Sigmoid colon (tissue), 6 donors: ENCODE measurements at regions not wholly inside any gene's neighbourhood (a gene's known extent, or its start where the extent isn't known, plus 50 kb on each side); places are given as distances from the start of the nearest gene placed in this dataset.
"Not testable (repeated sequence)": the region's sequence is repeated elsewhere in the genome, so short reads cannot be mapped to it uniquely, and the experiment has no call there.

Experiments used
- DNase-seq: peaks from one replicate; pipeline ENCODE4 v3.0.0-alpha.2; 2019
- H3K27ac ChIP-seq, 4 donors: fragments of 200-600 bp; sonication (generic); one replicate each; pipeline ENCODE4 v1.5.1; 2016 to 2019; ENCODE audit warnings: mild to moderate bottlenecking in 1 of 4
- H3K27me3 ChIP-seq, 3 donors: fragments of 200-600 bp; sonication (generic); one replicate each; pipeline ENCODE4 v1.5.1; 2019; ENCODE audit warnings: mild to moderate bottlenecking in 1 of 3
- H3K36me3 ChIP-seq, 4 donors: fragments of 200-600 bp; sonication (generic); one replicate each; pipeline ENCODE4 v1.5.1; 2016 to 2019
- H3K4me1 ChIP-seq, 4 donors: fragments of 200-600 bp; sonication (generic); one replicate each; pipeline ENCODE4 v1.5.1; 2017 to 2019
- H3K4me3 ChIP-seq, 4 donors: fragments of 200-600 bp; sonication (generic); one replicate each; pipeline ENCODE4 v1.5.1; 2017 to 2019; ENCODE audit warnings: mild to moderate bottlenecking in 2 of 4, moderate library complexity in 1 of 4
- H3K9me3 ChIP-seq, 4 donors: fragments of 200-600 bp in 3 of 4; sonication (generic) in 3 of 4; one replicate each; pipeline versions ENCODE4 v1.5.1 to v1.6.1; 2013 to 2019
- WGBS, 2 donors: extraction: QIAGEN DNeasy Blood & Tissue Kit; methylation state at CpG; one replicate each; pipeline ENCODE4 v1.1.7; 2013; 5-methylcytosine and 5-hydroxymethylcytosine counted together
- intact Hi-C: fragments of 100-400 bp; cut with DNase I; formaldehyde crosslinking; loops from one replicate; pipeline ENCODE4 v1.15.1; 2023
- donor health status: healthy with polysubstance abuse.
- donor health status: healthy.

GRCh38 chr16:16521239-16522002, 142.5 kb downstream of the NPIPA7 start:
- DNase-seq, H3K4me1 ChIP-seq, H3K9me3 ChIP-seq, H3K4me3 ChIP-seq, H3K27ac ChIP-seq, H3K27me3 ChIP-seq, H3K36me3 ChIP-seq, intact Hi-C loops: not testable (repeated sequence)
- 0 to 67% methylated on average over 1 to 2 of the region's 12 CpGs for WGBS, 2 donors

GRCh38 chr16:16526998-16527397, 148.1 kb downstream of the NPIPA7 start:
- H3K4me1 ChIP-seq, DNase-seq, H3K27ac ChIP-seq, H3K9me3 ChIP-seq, H3K36me3 ChIP-seq, H3K27me3 ChIP-seq, intact Hi-C loops, H3K4me3 ChIP-seq: not testable (repeated sequence)
- 80 to 92% methylated on average over 4 of the region's 13 CpGs for WGBS, 2 donors

GRCh38 chr16:16530744-16531143, 151.8 kb downstream of the NPIPA7 start:
- H3K4me3 ChIP-seq, H3K36me3 ChIP-seq, H3K4me1 ChIP-seq, H3K27me3 ChIP-seq, intact Hi-C loops, H3K27ac ChIP-seq, DNase-seq, H3K9me3 ChIP-seq: not testable (repeated sequence)
- 57 to 61% methylated on average over 1 of the region's 5 CpGs for WGBS, 2 donors

GRCh38 chr16:16535565-16535964, 156.6 kb downstream of the NPIPA7 start:
- H3K27me3 ChIP-seq, H3K4me1 ChIP-seq, DNase-seq, H3K36me3 ChIP-seq, H3K9me3 ChIP-seq, H3K4me3 ChIP-seq, intact Hi-C loops, H3K27ac ChIP-seq: not testable (repeated sequence)
- 89 to 90% methylated on average over 3 of the region's 4 CpGs for WGBS, 2 donors

- 93% methylated on average over 3 of the region's 3 CpGs for WGBS, 2 donors
- H3K27ac ChIP-seq, H3K4me1 ChIP-seq, H3K4me3 ChIP-seq, DNase-seq, intact Hi-C loops, H3K9me3 ChIP-seq, H3K27me3 ChIP-seq, H3K36me3 ChIP-seq: not testable (repeated sequence)
Measured at GRCh38 chr16:16536151-16536550, 157.2 kb downstream of the NPIPA7 start.

GRCh38 chr16:16549710-16550109, 170.8 kb downstream of the NPIPA7 start:
- 68 to 71% methylated on average over 3 of the region's 3 CpGs for WGBS, 2 donors
- intact Hi-C loops, H3K4me1 ChIP-seq, H3K27ac ChIP-seq, H3K4me3 ChIP-seq, H3K27me3 ChIP-seq, H3K9me3 ChIP-seq, DNase-seq, H3K36me3 ChIP-seq: not testable (repeated sequence)

- 53 to 78% methylated on average over 2 of the region's 2 CpGs for WGBS, 2 donors
- DNase-seq, H3K27ac ChIP-seq: not testable (repeated sequence)
Measured at GRCh38 chr16:16550824-16551223, 171.9 kb downstream of the NPIPA7 start.

GRCh38 chr16:16552819-16553340, 173.9 kb downstream of the NPIPA7 start:
- WGBS, 2 donors, result 26 to 83% methylated on average over 1 of the region's 1 CpG
- H3K4me1 ChIP-seq, H3K36me3 ChIP-seq, H3K27me3 ChIP-seq, intact Hi-C loops, H3K27ac ChIP-seq, H3K9me3 ChIP-seq, DNase-seq, H3K4me3 ChIP-seq: not testable (repeated sequence)

More at GRCh38 chr16:16550824-16551223, 171.9 kb downstream of the NPIPA7 start:
- intact Hi-C loops, H3K4me1 ChIP-seq, H3K27me3 ChIP-seq, H3K9me3 ChIP-seq, H3K36me3 ChIP-seq, H3K4me3 ChIP-seq: not testable (repeated sequence)

- H3K27me3 ChIP-seq, H3K4me3 ChIP-seq, H3K4me1 ChIP-seq, H3K9me3 ChIP-seq, DNase-seq, H3K27ac ChIP-seq, intact Hi-C loops, H3K36me3 ChIP-seq: not testable (repeated sequence)
- 11 to 54% methylated on average over 6 of the region's 9 CpGs for WGBS, 2 donors
Measured at GRCh38 chr16:16559179-16559740, 180.3 kb downstream of the NPIPA7 start.

GRCh38 chr16:16561532-16561931, 182.6 kb downstream of the NPIPA7 start:
- H3K4me3 ChIP-seq, H3K27ac ChIP-seq, H3K4me1 ChIP-seq, H3K36me3 ChIP-seq, H3K9me3 ChIP-seq, DNase-seq, H3K27me3 ChIP-seq, intact Hi-C loops: not testable (repeated sequence)
- 73 to 81% methylated on average over 5 of the region's 5 CpGs for WGBS, 2 donors

- H3K36me3 ChIP-seq, H3K4me1 ChIP-seq, H3K27ac ChIP-seq, DNase-seq, H3K27me3 ChIP-seq, intact Hi-C loops, H3K4me3 ChIP-seq, H3K9me3 ChIP-seq: not testable (repeated sequence)
- WGBS, 2 donors, result 100% methylated on average over 1 of the region's 5 CpGs; no CpG with 5 or more reads in 1 of the 2 donors
Measured at GRCh38 chr16:16563962-16564361, 185.0 kb downstream of the NPIPA7 start.

GRCh38 chr16:16565326-16565725, 186.4 kb downstream of the NPIPA7 start:
- H3K27me3 ChIP-seq, H3K36me3 ChIP-seq, H3K9me3 ChIP-seq, H3K27ac ChIP-seq, H3K4me3 ChIP-seq, intact Hi-C loops, DNase-seq, H3K4me1 ChIP-seq: not testable (repeated sequence)
- WGBS, 2 donors, result no CpG with 5 or more reads among the region's 7 CpGs

- H3K27me3 ChIP-seq, H3K36me3 ChIP-seq, H3K9me3 ChIP-seq, H3K4me1 ChIP-seq, intact Hi-C loops, H3K27ac ChIP-seq, H3K4me3 ChIP-seq, DNase-seq: not testable (repeated sequence)
- WGBS, 2 donors, result 13 to 55% methylated on average over 5 of the region's 5 CpGs
Measured at GRCh38 chr16:16570055-16570454, 191.1 kb downstream of the NPIPA7 start.
